ENCODE measurements at regions not wholly inside any gene's neighbourhood (a gene's known extent, or its start where the extent isn't known, plus 50 kb on each side); places are given as distances from the start of the nearest gene placed in this dataset.

GRCh38 chr1:196088541-196088940, 519.7 kb downstream of the KCNT2 start:
- no peak for TF ChIP-seq CTCF (IDR thresholded peaks at IDR 0.05; ENCODE audit: low read depth, low read length)
- no peak for DNase-seq (ENCODE audit: extremely low read depth, low read depth)

- no peak for TF ChIP-seq CTCF (IDR thresholded peaks at IDR 0.05; ENCODE audit: low read depth, low read length)
- no peak for DNase-seq (ENCODE audit: extremely low read depth, low read depth)
Observed at GRCh38 chr1:196078691-196079090, 529.5 kb downstream of the KCNT2 start.

GRCh38 chr1:196075621-196076020, 532.6 kb downstream of the KCNT2 start:
- no peak for DNase-seq (ENCODE audit: extremely low read depth, low read depth)
- TF ChIP-seq CTCF (IDR thresholded peaks at IDR 0.05; ENCODE audit: low read depth, low read length): no peak

- TF ChIP-seq CTCF (IDR thresholded peaks at IDR 0.05; ENCODE audit: low read depth, low read length): no peak
- DNase-seq (ENCODE audit: extremely low read depth, low read depth): no peak
Observed at GRCh38 chr1:196074182-196074581, 534.1 kb downstream of the KCNT2 start.

GRCh38 chr1:196071447-196071846, 536.8 kb downstream of the KCNT2 start:
- DNase-seq (ENCODE audit: extremely low read depth, low read depth): no peak
- no peak for TF ChIP-seq CTCF (IDR thresholded peaks at IDR 0.05; ENCODE audit: low read depth, low read length)

GRCh38 chr1:196070940-196071339, 537.3 kb downstream of the KCNT2 start:
- TF ChIP-seq CTCF (IDR thresholded peaks at IDR 0.05; ENCODE audit: low read depth, low read length): no peak
- no peak for DNase-seq (ENCODE audit: extremely low read depth, low read depth)

GRCh38 chr1:196063952-196064351, 544.3 kb downstream of the KCNT2 start:
- TF ChIP-seq CTCF (IDR thresholded peaks at IDR 0.05; ENCODE audit: low read depth, low read length): no peak
- no peak for DNase-seq (ENCODE audit: extremely low read depth, low read depth)
